B cell (primary cell): ENCODE measurements at regions not wholly inside any gene's neighbourhood (a gene's known extent, or its start where the extent isn't known, plus 50 kb on each side); places are given as distances from the start of the nearest gene placed in this dataset.
"Not testable (repeated sequence)": the region's sequence is repeated elsewhere in the genome, so short reads cannot be mapped to it uniquely, and the experiment has no call there.

Source experiments
- CTCF ChIP-seq: fragments of 200-600 bp; IDR thresholded peaks from one replicate; pipeline ENCODE4 v1.8.0; 2022; ENCODE audit warnings: antibody characterized with exemption, mild to moderate bottlenecking
- EZH2 ChIP-seq: IDR thresholded peaks from 2 replicates; pipeline ENCODE4 v1.6.1; 2012; ENCODE audit warnings: borderline replicate concordance, low read depth, mild to moderate bottlenecking, moderate library complexity, low read length; ENCODE audit not compliant: insufficient read depth, poor library complexity, severe bottlenecking

DNA sequence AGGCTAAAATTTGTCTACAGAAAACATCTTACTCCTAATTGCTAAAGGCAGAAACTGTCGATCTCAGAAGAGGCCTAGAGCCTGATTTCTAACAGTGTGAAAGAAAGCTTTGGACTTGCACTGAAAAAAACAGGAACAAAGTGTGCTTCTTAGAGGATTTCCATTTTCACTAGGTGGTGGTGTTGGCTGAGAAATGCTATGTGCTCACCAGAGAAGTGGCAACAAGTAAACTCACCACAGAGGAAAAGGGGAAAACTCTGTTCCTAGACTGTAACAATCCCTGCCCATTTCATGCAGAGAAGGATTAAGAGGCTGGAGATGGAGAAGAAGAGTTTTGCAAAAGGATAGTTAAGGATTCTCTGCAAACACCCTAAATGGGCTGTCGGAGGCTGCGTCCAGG is 84.1 kb downstream of the HSFY2 start:
- TF ChIP-seq CTCF, EZH2: not testable (repeated sequence)
